Aorta (tissue), 5 donors: ENCODE measurements at regions not wholly inside any gene's neighbourhood (a gene's known extent, or its start where the extent isn't known, plus 50 kb on each side); places are given as distances from the start of the nearest gene placed in this dataset.

ENCODE experiments used
- ATAC-seq: fragments of 200-7000 bp; cut with Tn5 transposase; one replicate; pipeline ENCODE4 v1.9.1; 2022; ENCODE audit warnings: moderate library complexity; ENCODE audit not compliant: low FRiP score
- DNase-seq, 2 donors: peaks; one replicate each; pipeline ENCODE4 v3.0.0-alpha.2; 2020
- H3K27ac ChIP-seq, 2 donors: one replicate each; pipeline ENCODE4 v1.5.1; 2013; ENCODE audit warnings: low read length in 2 of 2, mild to moderate bottlenecking in 2 of 2, moderate library complexity in 2 of 2, control low read depth in 1 of 2, inconsistent platforms in 1 of 2, low read depth in 1 of 2
- H3K27me3 ChIP-seq, 2 donors: one replicate each; pipeline ENCODE4 v1.6.1; 2013; ENCODE audit warnings: control low read depth in 1 of 2, low read length in 1 of 2, mild to moderate bottlenecking in 1 of 2, moderate library complexity in 1 of 2; ENCODE audit not compliant: insufficient read depth in 2 of 2, control insufficient read depth in 1 of 2
- H3K36me3 ChIP-seq, 2 donors: one replicate each; pipeline ENCODE4 v1.6.1; 2013; ENCODE audit warnings: control low read depth in 1 of 2, low read length in 1 of 2, mild to moderate bottlenecking in 1 of 2; ENCODE audit not compliant: insufficient read depth in 2 of 2, control insufficient read depth in 1 of 2
- H3K4me1 ChIP-seq, 2 donors: one replicate each; pipeline ENCODE4 v1.6.1; 2013; ENCODE audit warnings: low read length in 2 of 2, control low read depth in 1 of 2, mild to moderate bottlenecking in 1 of 2, moderate library complexity in 1 of 2; ENCODE audit not compliant: insufficient read depth in 2 of 2, control insufficient read depth in 1 of 2
- H3K4me3 ChIP-seq, 2 donors: one replicate each; pipeline ENCODE4 v1.5.1; 2013; ENCODE audit warnings: low read length in 2 of 2, control low read depth in 1 of 2, mild to moderate bottlenecking in 1 of 2
- H3K9me3 ChIP-seq: one replicate; pipeline ENCODE4 v1.6.1; 2013; ENCODE audit warnings: mild to moderate bottlenecking, low read length; ENCODE audit not compliant: control insufficient read depth
- WGBS, 2 donors: extraction: QIAGEN DNeasy Blood & Tissue Kit; methylation state at CpG; one replicate each; pipeline ENCODE4 v1.1.7; 2013; 5-methylcytosine and 5-hydroxymethylcytosine counted together
- intact Hi-C, 2 donors: fragments of 100-400 bp; cut with DNase I; formaldehyde crosslinking; loops; one replicate each; pipeline versions ENCODE4 v1.14.2 to v1.15.0; 2022
- donor health status: healthy with polysubstance abuse.
- donor health status: Bipolar disorder and iron deficiency.
- donor health status: DM: no; HTN: no; CAD: no.
- donor health status: DM: no; HTN: no; CAD: no.
- donor health status: DM: yes; HTN: yes; CAD: no.

DNA sequence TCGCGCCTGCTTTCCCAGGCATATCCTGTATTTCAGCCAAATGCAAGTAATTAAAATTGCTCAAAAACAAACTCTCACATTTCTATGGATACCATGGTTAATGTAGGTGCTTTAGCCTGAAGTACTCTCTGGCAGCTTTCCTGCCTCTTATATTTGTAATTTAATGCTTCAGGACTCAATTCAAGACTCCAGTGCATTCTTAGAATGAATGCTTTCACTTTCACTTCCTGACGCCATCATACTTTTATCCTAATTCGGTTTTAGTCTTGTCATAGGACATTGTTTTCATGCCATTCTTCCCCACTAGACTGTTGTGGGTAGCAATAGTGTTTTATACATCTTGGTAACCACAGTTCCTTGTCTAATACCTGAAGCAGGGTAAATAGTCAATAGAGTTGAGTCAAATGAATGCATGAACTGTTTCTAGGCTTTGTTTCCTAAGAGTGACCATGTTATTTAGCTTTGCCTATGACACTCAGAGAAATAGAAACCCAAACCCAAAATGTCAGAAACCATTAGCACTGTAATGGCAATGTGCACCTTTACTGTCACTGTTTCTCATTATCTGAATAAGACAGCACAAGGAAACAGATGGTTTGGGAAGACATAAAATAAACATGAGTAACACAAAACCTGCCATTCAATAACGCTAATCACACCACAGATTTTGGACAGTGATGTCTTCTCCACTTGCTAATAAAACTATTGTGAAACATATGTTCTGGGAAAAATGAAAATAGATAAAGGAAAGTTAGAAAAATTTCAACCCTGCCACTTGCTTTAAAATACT is 705.5 kb downstream of the CDH11 start:
- DNase-seq: no peak
- Histone ChIP-seq H3K27me3 (no peaks in the 10 kb centered on the region), H3K27ac (no peak overlapping the region), H3K36me3 (no peaks in the 10 kb centered on the region), H3K4me3 (peak overlapping the region; percentile 36 to 40), H3K4me1 (peaks cover 0 to 3% of the 10 kb centered on the region in 2 donors), H3K9me3 (no peaks in the 10 kb centered on the region)
- WGBS, 2 donors: 51 to 55% methylated on average over 5 of the region's 5 CpGs
- intact Hi-C loops: no loop called here
- no peak for ATAC-seq

DNA sequence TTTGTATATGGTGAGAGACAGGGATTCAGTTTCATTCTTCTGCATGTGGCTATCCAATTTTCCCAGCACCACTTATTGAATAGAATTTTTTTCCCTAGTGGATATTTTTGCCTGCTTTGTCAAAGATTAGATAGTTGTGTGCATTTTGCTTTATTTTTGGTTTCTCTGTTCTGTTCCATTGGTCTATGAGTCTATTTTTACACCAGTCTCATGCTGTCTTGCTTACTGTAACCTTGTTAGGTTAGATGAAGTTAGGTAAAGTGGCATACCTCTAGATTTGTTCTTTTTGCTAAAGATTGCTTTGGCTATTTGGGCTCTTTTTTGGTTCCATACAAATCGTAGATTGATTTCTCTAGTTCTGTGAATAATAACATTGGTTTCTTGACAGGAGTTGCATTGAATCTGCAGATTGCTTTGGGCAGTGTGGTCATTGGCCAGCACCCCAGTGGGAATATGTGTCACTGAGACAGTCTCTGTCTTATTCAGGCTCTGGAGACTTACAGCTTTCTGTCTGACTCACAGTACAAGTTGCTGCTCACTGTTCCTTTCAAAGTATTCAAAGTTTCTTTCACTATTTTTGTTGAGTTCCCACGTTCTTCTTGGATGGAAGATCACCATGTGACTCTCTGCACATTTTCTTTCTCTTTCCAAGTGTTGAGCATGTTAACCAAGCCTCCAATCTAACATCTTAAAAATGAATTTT is 709.1 kb downstream of the CDH11 start:
- Histone ChIP-seq H3K36me3 (no peaks in the 10 kb centered on the region), H3K4me3 (peak overlapping the region in 1 of 2 donors; percentile 24), H3K27me3 (no peaks in the 10 kb centered on the region), H3K4me1 (peaks cover 0 to 3% of the 10 kb centered on the region in 2 donors), H3K9me3 (no peaks in the 10 kb centered on the region), H3K27ac (no peak overlapping the region)
- intact Hi-C loops: no loop called here
- peak; percentile 46 for ATAC-seq
- 5 to 9% methylated on average over 2 of the region's 2 CpGs for WGBS, 2 donors
- DNase-seq: peak in 1 of 2 donors; percentile 40

DNA sequence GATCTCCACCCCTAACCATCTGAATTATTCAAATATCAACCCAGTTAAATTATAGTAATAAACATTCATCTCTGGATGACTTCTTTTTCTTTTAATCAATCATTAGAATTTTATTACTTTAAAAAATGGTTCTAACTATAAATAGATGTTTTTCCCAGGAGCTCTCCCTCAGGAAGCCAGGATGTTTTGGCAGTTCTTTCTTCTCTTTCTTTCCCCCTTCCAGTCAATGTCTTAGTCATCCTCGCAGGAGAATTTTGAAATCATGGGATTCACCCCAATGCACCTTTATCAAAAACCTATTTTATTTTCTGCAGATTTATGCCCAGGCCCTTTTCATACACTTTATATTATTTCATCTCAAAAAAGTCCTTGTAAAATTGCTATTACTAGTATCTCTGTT is 711.6 kb downstream of the CDH11 start:
- Histone ChIP-seq H3K4me3 (no peak overlapping the region), H3K27ac (no peak overlapping the region), H3K36me3 (no peaks in the 10 kb centered on the region), H3K9me3 (no peaks in the 10 kb centered on the region), H3K4me1 (peaks cover 0 to 3% of the 10 kb centered on the region in 2 donors), H3K27me3 (peaks cover 0 to 2% of the 10 kb centered on the region in 2 donors)
- ATAC-seq (no peak), DNase-seq (no peak)
- intact Hi-C loops: no loop called here
- WGBS, 2 donors: 69 to 77% methylated on average over 1 of the region's 1 CpG

DNA sequence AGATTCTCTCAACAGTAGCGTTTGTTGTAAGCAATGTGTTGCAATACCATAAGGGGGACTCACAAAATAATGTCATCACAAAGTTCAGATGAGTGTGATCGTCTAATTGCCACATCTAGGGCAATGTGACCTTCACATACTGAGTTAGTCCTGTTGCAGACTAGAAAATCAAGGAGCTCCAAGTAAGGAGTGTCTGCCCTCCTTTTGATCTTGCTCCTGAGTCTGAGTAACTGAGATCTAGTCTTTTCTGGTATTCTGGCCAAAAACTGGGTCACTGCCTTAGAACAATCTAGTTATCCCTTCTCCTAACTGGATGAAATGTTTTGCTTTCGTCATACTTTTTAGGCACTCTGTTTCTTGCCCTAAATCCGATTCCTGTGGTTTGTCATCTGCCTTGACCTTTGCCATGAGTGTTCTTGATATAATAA is 712.1 kb downstream of the CDH11 start:
- WGBS, 2 donors: 93 to 95% methylated on average over 4 of the region's 4 CpGs
- ATAC-seq (peak; percentile 58), DNase-seq (no peak)
- no peak overlapping the region for H3K4me3 ChIP-seq
- no peaks in the 10 kb centered on the region for H3K9me3 ChIP-seq
- no peak overlapping the region for H3K27ac ChIP-seq
- no peaks in the 10 kb centered on the region for H3K36me3 ChIP-seq
- H3K4me1 ChIP-seq: peaks cover 0 to 3% of the 10 kb centered on the region in 2 donors
- H3K27me3 ChIP-seq: peaks cover 0 to 2% of the 10 kb centered on the region in 2 donors
- intact Hi-C loops: no loop called here

DNA sequence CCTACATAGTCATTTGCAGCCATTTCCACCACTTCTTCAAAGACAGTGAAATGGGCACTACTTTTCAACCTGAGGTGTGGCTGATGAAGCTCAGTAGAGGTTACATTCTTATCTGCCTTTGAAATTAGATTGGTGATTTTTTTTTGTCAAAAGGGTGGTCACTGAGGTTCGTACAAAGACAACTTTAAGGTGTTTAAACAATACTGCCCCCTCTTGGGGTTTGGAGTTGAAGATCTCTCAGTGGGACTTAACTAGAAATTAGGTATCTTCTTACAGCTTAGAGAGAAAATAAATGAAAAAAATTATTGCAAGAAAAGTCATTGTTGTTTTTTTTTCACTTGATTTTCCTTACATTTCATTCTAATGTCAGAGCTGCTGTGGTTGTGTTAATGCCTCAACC is 713.2 kb downstream of the CDH11 start:
- Histone ChIP-seq H3K36me3 (no peaks in the 10 kb centered on the region), H3K4me3 (no peak overlapping the region), H3K9me3 (no peaks in the 10 kb centered on the region), H3K27ac (no peak overlapping the region), H3K27me3 (peaks cover 0 to 2% of the 10 kb centered on the region in 2 donors), H3K4me1 (peaks cover 0 to 3% of the 10 kb centered on the region in 2 donors)
- 77 to 83% methylated on average over 1 of the region's 1 CpG for WGBS, 2 donors
- DNase-seq (no peak), ATAC-seq (no peak)
- intact Hi-C loops: no loop called here

DNA sequence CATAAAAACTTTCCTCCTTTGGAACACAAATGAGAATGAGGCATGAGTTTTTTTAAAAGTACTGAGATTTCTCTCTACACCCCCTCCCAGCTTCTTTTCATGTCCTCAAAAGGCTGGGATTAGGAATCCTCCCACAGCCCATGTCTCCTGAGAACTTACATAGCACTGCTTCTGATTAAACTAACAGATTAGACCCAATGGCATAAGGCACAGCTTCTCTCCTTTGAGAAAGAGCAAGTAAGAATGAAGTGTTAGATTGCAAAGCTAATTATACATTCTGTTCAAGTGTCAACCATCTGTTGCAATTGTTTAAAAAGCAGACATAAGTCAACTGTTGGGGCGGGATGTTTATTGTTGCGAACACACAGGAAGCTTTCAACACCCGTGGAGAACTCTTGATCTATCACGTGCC is 715.1 kb downstream of the CDH11 start:
- ATAC-seq (no peak), DNase-seq (no peak)
- Histone ChIP-seq H3K9me3 (no peaks in the 10 kb centered on the region), H3K36me3 (no peaks in the 10 kb centered on the region), H3K27ac (no peak overlapping the region), H3K4me1 (no peaks in the 10 kb centered on the region), H3K27me3 (peaks cover 0 to 2% of the 10 kb centered on the region in 2 donors), H3K4me3 (no peak overlapping the region)
- 76% methylated on average over 4 of the region's 4 CpGs for WGBS, 2 donors
- intact Hi-C loops: no loop called here

DNA sequence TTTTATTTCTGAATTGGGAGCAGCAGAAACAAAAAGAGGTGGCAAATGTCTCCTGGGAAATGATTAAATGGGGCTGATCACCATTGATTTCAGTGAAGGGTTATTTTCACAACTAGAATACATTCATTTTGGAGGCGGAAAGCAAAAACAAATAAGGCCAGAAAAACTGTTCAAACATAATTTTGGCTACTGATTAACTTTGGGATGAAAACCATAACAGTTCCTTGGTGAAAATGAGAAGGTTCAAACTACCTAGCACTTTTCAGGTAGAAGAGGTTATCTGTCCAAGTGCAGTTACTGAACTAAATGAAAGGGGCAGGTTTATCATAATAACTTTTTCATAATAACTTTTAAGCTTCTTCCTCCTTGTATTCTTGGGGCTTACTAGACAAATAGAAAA is 718.5 kb downstream of the CDH11 start:
- intact Hi-C loops: no loop called here
- 94 to 95% methylated on average over 1 of the region's 1 CpG for WGBS, 2 donors
- Histone ChIP-seq H3K27ac (no peak overlapping the region), H3K27me3 (peaks cover 0 to 2% of the 10 kb centered on the region in 2 donors), H3K4me3 (no peak overlapping the region), H3K36me3 (no peaks in the 10 kb centered on the region), H3K9me3 (no peaks in the 10 kb centered on the region), H3K4me1 (no peaks in the 10 kb centered on the region)
- no peak for ATAC-seq
- no peak for DNase-seq

DNA sequence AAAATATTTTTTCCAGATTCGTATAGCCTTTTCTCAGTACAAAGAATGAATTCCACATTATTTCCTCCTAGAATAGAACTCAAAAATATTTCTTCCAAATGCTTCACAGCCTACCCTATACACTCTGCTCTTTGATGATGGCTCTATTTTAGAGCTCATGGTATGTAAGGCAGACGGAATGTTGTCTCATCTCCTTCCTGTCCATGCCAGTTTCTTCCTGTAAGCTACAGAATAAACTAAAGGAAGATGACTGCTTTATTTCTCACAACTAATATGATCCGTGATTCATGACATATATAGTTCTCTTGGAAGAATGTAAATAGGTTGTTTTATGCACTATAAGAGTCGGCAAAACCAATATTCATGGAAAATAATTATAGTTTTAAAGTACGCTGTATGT is 723.1 kb downstream of the CDH11 start:
- Histone ChIP-seq H3K36me3 (no peaks in the 10 kb centered on the region), H3K27ac (no peak overlapping the region), H3K4me3 (no peak overlapping the region), H3K27me3 (no peaks in the 10 kb centered on the region), H3K9me3 (no peaks in the 10 kb centered on the region), H3K4me1 (no peaks in the 10 kb centered on the region)
- DNase-seq (no peak), ATAC-seq (no peak)
- WGBS, 2 donors: 75 to 79% methylated on average over 5 of the region's 5 CpGs
- intact Hi-C loops: no loop called here
